Activated T-helper 1 cell treated with anti-CD3 and anti-CD28 coated beads, Interleukin-2, amount 50 U/mL, for 16 hours (primary cell): ENCODE measurements at regions not wholly inside any gene's neighbourhood (a gene's known extent, or its start where the extent isn't known, plus 50 kb on each side); places are given as distances from the start of the nearest gene placed in this dataset.
A peak's percentile ranks its signal among the peaks of the same experiment; 100 is the strongest.
"Not testable (repeated sequence)": the region's sequence is repeated elsewhere in the genome, so short reads cannot be mapped to it uniquely, and the experiment has no call there.

Experiments
- DNase-seq, 2 donors: peaks; one replicate each; pipeline ENCODE4 v3.0.0-alpha.2; 2020; ENCODE audit warnings: low read depth in 1 of 2, low spot score in 1 of 2

DNA sequence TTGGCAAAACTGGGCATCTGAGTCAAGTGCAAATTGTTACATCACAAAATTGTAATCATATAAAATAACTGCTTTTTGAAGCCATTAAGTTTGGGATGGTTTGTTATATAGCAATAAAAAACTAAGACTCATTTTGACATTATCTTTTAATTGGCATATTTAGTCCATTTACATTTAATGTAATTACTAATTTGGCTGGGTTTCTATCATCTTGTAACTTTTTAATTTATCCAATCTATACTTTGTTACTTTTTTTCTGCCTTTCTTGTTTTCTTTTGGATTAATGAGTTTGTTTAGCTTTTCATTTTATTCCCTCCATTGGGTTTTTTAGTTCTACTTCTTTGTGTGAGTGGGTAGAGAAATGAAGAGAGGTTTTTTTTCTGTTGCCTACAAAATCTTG lies 76.3 kb downstream of the DRAM2 start:
- DNase-seq, result no peak

- DNase-seq, result no peak
Observed at GRCh38 chr1:111062624-111063023, 77.3 kb downstream of the DRAM2 start.

GRCh38 chr1:111062081-111062480 lies 77.8 kb downstream of the DRAM2 start:
- DNase-seq, result no peak

- no peak for DNase-seq
Observed at GRCh38 chr1:111054656-111055055, 85.2 kb downstream of the DRAM2 start.

GRCh38 chr1:111052246-111052645 lies 87.6 kb downstream of the DRAM2 start:
- no peak for DNase-seq

DNA sequence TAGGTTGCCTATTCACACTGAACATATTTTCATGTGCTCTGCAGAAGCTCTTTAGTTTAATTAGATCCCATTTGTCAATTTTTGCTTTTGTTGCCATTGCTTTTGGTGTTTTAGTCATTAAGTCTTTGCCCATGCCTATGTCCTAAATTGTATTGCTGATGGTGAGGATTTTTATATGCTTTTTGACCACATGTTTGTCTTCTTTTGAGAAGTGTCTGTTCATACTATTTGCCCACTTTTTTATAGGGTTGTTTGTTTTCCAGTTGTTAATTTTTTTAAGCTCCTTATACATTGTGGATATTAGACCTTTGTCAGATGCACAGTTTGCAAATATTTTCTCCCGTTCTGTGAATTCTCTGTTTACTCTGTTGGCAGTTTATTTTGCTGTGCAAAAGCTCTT lies 84.5 kb upstream of the LRIF1 start:
- not testable (repeated sequence) for DNase-seq

- DNase-seq, result no peak
Observed at GRCh38 chr1:111045033-111045722, 81.5 kb upstream of the LRIF1 start.

DNA sequence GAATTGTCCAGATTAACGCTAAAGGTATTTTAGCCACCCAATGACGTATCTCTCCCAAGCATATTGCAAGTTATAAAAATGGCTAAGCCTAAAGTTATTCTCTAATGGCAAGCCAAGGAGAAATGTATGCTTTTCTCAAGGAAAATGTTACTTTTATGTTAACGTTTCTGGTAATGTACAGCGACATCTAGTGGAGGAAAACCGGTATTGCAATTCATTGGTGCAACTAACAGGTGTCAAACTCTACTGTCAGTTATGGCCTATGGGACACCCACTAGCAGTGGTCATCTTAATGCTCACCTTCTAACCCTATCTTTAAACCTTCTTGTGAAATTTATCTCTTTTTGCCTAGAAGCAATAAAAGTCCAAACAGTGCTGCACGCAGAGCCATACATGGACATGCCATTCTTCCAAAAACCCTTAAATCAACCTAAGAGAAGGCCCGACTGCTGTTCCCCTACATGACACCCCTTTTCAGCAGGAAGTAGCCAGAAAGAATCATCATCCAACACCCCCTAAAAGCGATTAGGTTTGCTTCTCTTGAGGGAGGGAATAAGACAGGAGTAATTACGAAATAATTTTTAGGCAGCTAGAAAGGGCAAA lies 68.7 kb upstream of the LRIF1 start:
- peak in 1 of 2 donors; percentile 7 for DNase-seq

DNA sequence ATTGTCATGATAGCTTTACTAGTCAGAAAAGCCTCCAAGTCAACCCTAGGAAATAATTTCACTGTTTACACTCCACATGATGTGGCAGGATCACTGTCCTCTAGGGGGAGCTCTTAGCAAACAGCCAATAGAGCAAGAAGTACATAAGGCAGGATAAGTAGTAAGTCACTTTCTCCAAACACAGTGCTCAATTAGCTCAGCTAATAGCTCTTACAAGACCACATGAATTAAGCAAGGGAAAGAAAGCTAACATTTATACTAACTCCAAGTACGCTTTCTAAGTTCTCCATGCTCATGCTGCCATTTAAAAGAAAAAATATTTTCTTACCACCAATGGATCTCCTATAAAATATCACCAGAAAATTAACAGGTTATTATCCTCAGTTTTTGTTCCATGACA lies 66.9 kb upstream of the LRIF1 start:
- peak in 1 of 2 donors; percentile 12 for DNase-seq

DNA sequence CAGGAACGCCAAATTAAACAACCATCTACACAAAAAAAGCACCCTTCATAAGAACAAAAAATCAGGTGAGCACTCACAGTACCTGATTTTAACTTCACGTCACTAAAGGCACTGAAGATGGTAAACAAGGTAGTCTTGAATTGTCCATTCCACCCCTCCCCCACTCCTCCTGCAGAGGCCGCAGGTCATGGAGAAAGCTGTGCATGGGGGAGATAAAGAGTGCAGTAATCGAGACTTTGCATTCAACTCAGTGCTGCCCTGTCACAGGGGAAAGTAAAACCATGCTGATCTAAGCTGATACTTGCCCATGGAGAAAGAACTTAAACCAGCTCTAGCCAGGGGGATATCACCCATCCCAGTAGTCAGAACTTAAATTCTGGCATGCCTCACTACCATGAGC lies 61.4 kb upstream of the LRIF1 start:
- no peak for DNase-seq

GRCh38 chr1:111015222-111015621 lies 51.5 kb upstream of the LRIF1 start:
- DNase-seq, result no peak
